GM18868 (cell line): ENCODE measurements at regions not wholly inside any gene's neighbourhood (a gene's known extent, or its start where the extent isn't known, plus 50 kb on each side); places are given as distances from the start of the nearest gene placed in this dataset.
"Not testable (repeated sequence)": the region's sequence is repeated elsewhere in the genome, so short reads cannot be mapped to it uniquely, and the experiment has no call there.

Source experiments
- ATAC-seq: cut with Tn5 transposase; IDR thresholded peaks from one replicate; pipeline ENCODE4 v1.9.1; 2021; ENCODE audit warnings: mild to moderate bottlenecking, moderate library complexity; ENCODE audit not compliant: unreplicated experiment

DNA sequence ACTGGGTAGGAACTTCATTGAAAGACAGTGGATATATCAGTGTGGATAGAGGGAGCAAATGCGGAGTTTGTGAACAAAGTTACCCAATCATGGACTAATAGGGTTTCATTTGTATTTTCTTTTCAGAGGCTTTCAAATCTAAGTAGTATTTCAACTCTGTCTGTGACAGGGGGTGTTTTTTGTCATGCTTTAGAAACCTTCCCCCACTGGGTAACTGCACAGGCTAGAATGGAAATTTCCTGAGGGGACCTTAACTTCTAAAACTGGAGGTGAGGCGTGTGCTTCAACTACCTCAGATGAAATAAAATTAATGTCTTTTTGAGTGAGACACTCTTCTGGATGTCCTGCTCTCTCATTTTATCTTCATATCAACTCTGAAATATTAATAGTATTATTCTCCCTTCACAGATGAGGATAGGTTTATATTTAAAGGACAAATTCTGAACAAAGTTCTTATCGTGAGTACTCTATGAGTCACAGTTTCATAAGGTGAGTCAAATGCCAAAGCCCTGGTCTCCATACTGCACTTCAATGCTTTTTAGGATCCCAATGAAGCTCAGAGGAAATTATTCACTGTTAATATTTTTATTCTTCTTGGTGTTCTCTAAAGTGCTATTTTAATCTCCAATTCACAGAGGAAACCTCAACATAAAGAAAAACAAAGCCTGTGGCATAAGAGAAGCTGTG is 770.6 kb downstream of the CCSER2 start:
- no peak for ATAC-seq

DNA sequence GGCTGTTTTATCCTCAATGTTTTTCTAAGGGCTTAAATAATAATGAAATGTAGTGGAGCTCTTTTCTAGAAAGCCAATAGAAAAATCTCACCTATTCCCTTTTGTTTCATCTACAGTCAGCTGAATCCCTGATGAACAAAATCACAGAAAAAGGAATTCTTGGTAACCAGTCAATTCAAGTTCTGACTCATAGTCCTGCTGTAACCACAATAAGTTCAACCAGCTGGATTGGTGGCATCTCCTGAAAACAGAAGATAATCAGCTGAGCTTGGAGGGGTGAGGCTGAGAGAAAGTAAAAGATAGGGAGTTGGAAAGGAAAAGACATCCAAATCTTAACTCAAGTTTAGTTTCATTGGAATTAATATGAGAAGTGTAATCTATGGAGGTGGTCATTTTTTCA is 772.1 kb downstream of the CCSER2 start:
- no peak for ATAC-seq

DNA sequence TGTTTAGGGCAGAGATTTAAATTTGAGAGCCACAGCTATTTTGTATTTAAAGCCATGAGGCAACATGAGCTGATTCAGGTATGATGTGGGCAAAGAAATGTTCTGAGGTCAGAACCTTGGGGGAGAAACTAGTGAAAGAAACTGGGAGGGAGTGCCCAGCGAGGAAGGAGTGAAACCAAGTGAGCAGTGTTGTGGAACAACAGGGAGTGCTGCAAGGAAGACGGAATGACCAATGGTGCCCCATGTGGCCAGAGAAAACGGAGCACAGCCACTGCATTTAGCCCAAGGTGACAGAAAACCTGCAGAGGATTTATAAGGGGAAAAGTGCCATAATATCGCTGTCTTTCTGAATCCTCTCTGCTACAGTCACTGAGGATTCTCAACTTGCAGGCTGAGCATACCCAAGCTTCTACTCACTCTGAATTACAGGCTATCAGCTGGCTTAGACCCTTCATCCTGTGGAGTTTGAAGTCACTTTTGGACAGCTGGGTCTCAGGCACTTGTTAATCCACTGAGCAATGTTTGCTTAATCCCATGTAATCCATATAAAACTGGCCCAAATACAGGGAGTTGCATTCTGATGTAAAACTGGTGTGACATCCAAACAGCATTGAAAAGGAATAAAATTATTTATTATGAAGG is 777.3 kb downstream of the CCSER2 start:
- ATAC-seq, result no peak

DNA sequence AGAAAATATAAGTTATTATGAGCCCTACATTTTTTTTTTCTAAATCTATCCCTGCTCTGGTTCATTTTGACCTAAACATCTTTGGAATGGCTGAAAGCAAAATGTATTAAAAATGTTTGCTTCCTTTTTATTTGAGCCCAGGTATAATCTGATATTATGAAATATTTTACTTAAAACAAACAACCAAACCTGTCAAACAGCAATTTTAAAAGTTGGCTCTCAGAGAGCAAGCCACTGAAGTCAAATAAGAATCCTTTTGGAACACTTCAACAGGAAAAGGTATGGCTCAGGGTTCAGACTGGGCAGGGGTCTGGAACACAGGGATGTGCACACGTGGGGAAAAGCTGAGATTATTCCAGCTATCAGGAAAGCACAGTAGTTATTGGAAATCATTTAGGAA is 782.9 kb downstream of the CCSER2 start:
- no peak for ATAC-seq

DNA sequence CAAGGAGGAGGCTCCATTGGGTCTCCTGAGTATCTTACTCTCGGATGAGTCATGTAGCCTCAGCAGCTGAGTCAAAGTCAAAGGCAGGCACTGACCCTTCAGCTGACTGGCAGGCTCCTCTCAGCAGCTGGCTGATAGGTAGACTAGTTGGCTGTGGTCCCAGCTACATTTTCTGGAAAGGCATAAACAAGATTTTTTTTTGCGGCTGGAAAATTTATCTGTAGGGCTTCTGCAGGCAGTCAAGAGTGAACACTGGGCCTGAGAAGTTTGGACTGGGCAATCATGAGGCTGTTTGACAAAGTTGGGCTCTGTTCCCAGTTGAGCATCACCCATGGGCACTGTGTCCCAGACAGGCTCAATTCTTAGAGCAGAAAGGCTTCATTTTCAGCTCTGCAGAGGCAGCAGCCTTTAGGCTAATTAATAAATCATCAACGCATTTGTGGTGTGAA is 796.2 kb downstream of the CCSER2 start:
- ATAC-seq, result no peak

DNA sequence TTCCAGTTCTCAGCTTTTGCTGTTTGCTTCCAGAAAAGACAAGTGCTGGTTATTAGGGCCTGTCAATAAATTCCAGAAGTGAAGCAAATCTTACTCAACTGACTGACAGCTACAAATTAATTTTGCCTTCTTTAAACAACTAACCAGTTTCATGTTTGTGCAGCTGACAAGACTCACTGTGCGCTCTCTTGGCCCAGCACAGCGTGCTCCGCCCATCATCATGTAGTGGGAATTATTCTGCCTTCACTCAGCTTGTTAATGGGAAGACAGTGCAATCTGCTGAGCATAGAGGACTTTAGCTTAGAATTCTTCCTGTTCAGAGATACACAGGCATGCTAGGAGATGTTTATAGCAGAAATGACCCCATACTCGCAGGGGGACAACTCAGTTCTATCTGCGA is 808.9 kb downstream of the CCSER2 start:
- no peak for ATAC-seq

DNA sequence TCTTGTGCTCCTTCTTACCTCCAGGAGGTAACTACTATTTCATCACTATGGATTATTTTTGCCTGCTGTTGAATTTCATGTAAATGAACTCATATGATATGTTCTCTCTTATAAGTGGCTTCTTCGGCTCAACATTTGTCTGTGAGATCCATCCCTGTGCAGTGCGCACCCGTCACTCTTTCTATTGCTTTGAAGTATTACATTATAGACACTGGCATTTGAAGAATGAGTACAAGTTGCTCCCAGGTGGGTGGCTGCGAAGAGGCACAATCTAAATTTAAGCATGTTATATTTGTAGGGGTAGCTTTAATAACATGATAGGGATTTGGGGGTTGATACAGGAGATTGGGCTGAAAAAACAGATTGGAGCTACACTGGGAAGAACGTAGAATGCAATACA is 809.7 kb downstream of the CCSER2 start:
- ATAC-seq, result no peak

DNA sequence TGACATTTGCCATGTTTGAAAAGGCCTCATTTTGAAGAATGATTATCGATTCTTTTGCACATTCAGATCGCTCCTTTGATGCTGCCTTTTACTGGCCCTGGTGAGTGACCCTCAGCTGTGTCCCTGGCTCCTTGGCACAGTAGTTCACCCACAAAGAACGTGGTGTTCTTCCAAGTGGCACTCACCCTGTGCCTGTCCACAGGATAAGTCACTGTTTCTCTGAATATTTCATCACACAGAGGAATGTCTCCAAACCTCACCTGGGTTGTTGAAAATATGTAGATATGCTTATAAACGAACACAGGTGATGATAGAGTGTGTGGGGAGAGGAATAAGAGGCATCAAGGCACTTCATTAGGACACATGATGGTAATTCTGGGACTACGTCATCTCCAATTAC is 810.7 kb downstream of the CCSER2 start:
- no peak for ATAC-seq

DNA sequence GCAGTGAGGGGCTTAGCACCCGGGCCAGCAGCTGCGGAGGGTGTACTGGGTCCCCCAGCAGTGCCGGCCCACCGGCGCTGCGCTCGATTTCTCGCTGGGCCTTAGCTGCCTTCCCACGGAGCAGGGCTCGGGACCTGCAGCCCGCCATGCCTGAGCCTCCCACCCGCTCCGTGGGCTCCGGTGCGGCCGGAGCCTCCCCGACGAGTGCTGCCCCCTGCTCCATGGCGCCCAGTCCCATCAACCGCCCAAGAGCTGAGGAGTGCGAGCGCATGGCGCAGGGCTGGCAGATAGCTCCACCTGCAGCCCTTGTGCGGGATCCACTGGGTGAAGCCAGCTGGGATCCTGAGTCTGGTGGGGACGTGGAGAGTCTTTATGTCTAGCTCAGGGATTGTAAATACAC is 813.1 kb downstream of the CCSER2 start:
- ATAC-seq, result not testable (repeated sequence)

DNA sequence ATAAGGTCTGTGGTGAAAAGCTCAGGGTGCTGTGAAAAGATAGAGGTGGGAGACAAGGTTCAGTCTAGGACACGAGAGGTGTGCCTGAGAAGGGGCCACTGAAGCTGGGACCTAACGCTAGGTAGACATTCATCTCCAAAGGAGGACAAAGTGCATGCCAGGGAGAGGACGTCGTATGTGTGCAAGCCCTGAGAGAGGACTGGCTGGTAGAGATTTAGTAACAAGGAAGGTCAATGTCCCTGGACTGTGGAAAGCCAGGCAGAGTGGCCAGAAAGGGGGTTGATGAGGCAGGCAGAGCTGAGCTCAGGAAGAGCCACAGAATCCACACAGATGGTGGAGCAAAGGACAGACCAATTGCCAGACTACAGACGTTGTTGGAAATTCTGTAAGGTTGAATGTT is 817.6 kb downstream of the CCSER2 start:
- no peak for ATAC-seq

DNA sequence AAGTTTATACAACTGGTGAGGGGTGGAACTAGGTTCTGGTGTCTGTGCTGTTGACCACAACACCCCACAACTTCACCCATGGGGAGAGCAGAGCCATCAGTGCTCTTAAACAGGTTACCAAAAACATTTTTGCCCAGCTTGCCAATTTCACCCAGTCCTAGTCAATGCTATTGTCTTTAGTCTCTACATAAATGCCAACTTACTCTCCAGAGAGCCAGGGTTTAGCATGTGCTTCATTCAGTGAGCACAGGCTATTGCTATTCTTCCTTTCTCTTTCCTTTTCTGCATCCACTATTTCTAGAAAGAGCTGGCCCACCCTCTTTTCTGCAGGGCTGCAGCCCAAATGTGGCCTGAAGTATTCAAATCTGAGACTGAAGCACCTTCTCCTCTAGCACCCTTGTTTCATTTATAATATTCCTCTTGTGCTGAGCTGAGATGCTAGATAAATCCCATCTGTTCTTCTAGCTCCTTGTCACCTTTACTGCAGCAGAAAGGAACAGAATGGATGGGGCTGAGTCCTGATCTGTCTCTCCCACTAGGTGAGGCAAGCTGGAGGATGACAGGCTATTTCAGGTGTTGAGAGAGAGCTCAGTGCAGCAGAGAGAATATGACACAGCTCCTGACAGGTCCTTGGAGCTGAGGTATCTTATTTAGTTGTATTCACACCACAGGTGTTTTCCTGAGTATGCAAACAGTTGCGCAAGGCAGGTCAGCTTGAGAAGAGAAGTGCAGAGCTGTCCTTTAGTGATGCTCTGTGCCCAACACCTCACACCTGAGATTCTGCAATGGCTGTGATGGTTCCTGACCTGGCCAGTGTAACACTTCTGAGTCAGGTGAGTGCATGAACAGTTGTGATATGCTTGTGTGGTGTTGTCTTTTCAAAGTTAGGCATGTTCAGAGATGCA is 819.2 kb downstream of the CCSER2 start:
- no peak for ATAC-seq

DNA sequence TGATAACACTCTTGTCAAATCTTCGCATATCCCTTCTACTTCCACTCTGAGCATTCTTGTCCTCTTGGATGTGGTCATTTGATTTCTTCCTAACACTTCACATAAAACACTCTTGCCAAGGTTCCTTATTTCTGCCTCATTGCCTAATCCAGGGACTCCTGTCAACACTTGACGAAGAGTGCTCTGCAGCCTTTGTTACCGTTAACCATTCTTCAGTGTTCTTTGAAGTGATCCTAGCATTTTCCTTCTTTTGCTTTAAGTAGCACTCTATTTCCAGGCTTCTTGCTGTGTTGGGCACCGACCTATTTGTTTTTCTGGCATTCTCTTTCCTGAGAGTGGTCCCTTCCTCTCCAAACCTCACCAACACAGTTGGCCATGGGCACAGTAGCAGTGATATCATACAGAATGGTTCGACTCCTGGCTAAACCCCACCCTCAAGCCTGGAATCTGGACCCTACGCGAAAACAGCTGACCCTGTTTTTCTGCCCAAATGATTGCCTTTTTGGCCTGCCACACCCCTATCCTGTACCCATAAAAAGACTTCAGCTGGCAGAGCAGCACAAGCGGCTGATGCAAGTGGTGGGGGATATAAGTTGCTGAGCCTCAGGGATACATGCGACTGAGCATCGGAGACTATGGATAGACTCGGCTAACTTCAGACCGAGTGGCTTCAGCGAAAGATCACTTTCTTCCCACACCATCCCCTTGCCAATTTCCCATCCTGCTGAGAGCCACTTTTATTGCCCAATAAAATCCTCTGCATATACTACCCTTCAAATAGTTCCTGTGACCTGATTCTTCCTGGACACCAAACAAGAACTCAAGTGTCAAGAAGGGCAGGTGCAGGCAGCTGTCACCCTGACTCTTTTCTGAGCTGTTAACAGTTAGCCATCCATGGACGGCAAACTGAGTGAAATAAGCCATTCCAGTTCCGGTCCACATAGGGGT is 820.6 kb downstream of the CCSER2 start:
- ATAC-seq, result no peak

DNA sequence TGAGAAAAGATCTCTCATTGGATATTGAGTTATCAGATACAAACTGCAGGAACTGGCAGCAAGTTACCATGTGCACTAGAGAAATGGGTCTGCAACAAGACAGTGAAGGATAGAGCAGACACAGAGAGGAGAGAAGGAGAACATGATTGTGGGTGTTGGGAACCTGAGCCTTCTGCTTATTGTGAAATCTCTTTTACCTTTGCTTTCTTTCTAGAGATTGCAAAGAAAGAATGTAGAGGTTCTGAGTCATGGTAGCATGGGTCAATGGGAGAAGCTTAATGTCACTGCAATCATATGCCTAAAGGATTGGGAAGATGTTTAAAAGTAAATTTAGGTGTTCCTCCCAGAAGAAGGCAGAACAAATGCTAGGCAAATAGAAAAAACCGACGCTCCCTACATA is 821.4 kb downstream of the CCSER2 start:
- no peak for ATAC-seq

DNA sequence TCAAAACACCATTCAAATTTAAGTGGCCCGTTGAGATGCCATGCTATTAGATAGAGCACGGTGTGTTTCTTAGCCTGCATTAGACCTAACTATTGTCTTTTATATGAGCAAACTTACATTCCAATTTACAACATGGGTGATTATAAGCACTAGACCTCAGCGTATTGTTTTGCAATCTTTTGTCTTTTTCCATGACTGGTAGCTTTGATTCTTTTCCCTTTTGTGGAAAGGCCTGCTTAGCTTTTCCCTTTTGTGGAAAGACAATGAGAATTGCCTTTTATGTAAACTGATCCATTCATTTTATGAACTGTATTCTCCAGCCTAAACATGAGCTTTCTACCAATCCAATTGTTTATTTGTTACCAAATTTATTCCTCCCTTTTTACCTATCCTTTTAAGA is 823.1 kb downstream of the CCSER2 start:
- ATAC-seq, result no peak

DNA sequence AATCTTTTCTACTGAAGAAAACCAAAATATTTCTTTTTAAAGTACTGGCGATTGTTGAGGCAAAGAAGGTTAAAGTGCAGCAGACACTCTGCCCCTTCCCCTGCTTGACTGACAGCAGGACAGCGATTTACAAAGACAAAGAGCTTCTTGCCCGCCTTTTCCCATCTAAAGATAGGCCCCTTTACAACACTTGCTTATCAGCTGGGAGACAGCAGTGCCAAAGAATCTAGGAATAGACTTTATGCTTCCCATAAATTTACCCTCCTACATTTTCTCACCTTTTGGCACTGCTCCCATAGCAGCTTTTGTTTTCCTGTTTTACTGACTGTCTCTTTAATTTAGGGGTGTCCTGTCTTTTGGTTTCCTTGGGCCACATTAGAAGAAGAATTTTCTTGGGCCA is 824.1 kb downstream of the CCSER2 start:
- ATAC-seq, result no peak

DNA sequence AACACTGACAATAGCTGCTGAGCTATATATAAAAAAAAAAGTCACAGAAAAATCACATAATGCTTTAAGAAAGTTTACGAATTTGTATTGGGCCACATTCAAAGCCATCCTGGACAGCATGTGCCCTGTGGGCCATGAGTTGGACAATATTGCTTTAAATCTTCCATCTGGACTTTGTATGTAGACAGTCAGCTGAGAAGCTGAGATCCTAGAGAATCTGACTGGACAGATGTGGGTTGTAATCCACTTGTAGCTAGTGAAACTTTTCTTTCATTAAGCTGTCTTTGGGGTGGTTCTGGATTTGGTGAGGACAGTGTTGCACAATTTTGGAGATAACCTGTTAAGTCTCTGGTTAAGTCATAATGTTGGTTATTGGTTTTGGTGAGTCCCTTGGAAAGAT is 824.5 kb downstream of the CCSER2 start:
- ATAC-seq, result no peak

DNA sequence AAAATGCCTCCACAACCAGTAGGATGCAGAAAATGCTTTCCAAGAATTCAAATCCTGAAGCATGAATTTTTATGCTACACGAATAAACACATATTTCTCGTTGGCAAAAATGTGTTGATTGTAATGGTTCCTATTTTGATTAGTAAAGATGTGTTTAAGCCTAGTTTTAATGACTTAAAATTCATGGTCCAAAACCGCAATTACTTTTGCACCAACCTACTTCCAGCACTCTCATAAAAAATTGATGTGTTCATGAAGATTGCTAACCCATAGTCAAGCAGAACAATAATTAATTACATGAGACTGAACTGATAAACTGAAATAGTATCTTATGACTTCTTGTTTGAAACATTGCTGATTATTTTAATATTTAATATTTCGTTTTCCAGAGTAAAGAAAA is 828.8 kb downstream of the CCSER2 start:
- ATAC-seq, result no peak

DNA sequence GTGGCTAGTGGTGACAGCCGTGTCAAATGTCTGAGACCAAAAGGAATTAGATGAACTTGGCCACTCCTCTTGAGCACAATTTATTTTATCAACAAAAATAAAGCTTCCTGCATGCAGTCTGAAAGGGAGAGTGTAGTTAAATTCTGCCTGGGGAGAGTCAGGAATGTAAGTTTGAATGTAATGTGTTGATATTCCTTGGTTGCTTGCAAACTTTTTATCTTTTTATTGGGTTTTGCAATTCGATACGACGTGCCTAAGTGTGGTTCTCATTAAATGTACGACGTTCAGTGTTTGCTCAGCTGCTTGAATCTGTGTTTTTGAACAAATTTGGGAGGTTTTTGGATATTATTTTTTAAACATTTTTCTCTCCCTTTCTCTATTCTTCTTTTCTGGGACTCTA is 839.9 kb downstream of the CCSER2 start:
- ATAC-seq, result no peak

DNA sequence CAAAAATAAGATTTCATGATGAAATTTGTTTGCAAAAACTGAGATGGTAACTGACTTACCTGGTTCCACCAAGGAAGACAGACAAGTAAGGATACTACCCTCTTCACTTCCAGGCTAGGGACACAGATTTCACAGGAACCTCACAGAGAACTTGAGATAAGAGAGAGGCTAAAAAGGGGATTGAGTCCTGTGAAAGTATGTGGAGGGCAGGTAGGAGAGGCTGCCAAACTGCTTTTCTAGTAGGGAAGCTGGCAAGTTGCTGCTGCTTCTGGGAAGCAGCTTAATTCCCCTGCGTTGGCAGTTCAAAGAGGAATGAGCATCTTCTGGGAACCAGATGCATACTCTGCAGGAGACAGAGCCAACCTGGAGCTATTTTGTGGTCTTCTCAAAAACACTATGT is 841.6 kb downstream of the CCSER2 start:
- ATAC-seq, result no peak

DNA sequence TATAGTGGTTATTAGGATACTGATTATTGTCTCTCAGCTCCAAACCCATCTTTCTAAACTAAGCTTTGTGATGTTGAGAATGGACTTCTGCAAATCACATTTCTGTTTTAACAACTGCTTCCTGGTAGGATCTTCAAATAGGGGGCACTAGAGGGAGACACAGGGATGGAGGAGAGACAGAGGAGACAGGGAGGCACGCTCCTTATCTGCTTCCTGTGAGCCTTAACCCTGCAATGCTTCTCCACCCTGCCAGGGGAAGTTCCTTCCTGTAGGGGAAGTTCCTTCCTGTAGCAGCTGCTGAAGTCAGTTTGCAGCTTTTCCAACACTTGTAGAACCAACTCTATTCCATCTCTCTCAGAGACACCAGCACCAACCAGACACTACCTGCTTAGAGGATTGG is 847.2 kb downstream of the CCSER2 start:
- no peak for ATAC-seq

DNA sequence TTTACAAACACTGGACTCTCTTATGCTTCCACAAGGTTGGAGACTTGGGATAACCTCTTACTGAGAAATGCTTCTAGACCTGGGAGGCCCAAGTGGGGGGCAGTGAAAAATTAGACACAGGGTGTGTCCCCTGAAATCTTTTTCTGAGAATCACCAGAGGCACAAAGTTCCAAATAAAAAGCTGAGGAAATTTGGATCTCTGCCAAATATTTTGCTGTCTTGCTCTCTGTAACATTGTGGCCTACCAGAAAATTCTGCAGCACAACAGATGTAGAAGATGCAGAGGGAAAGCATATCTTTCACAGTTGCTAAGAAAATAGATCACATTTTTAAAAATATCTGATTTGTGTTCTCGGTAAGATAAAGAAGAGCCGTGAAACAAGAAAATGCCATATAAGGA is 849.4 kb downstream of the CCSER2 start:
- no peak for ATAC-seq
